ENCODE measurements at regions not wholly inside any gene's neighbourhood (a gene's known extent, or its start where the extent isn't known, plus 50 kb on each side); places are given as distances from the start of the nearest gene placed in this dataset.
"Not testable (repeated sequence)": the region's sequence is repeated elsewhere in the genome, so short reads cannot be mapped to it uniquely, and the experiment has no call there.

DNA sequence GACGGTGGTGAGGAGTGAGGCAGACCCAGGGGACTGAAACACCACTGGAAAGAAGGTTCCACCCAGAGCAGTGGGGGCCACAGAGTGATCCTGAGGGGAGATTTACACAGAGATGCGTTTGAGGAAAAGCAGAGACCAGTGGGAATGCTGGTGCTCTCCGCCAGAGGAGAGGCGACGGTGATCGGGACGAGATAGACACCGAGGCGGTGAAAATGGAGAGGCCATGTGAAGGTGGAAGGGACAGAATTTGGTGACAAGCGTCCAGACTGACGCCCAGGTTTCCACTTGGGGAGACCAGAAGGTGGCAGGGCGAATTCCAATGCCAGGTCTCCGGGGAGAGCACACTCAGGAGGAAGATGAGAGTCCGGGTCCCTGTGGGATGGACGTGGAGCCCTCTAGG, 374.8 kb downstream of the CNTNAP3B start:
- not testable (repeated sequence) for DNase-seq

DNA sequence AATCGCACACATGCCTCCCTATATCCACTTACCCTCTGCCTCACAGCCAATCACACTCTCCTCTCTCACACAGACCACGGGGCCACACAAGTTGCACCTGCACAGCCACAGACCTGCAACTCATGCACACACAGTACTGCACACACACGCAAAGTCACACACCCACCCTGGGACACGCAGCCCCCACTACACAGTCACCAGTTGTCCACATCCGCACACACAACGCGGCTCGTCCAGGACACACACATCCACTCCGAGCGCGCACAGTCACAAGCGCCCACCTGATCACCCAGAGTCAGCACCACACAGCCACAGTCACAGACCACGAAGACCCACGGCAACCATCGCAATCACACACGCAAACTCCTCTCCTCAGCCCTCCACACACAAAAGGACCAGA, 387.3 kb downstream of the CNTNAP3B start:
- DNase-seq = not testable (repeated sequence)

GRCh38 chr9:41741173-41741572, 388.1 kb downstream of the CNTNAP3B start:
- DNase-seq = not testable (repeated sequence)

DNA sequence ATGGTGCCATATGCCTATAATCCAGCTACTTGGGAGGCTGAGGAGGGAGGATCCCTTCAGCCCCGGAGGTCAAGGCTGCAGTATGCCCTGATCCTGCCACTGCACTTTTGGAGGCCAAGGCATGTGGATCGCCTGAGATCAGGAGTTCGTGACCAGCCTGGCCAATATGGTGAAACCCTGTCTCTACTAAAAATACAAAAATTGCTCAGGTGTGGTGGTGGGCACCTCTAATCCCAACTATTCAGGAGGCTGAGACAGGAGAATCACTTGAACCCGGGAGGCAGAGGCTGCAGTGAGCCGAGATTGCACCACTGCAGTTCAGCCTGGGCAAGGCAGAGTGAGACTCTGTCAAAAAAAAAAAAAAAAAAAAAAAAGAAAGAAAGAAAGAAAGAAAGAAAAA, 390.5 kb downstream of the CNTNAP3B start:
- not testable (repeated sequence) for DNase-seq

GRCh38 chr9:41699190-41699589, 430.0 kb downstream of the CNTNAP3B start:
- DNase-seq = not testable (repeated sequence)

GRCh38 chr9:41697080-41697479, 432.1 kb downstream of the CNTNAP3B start:
- not testable (repeated sequence) for DNase-seq

DNA sequence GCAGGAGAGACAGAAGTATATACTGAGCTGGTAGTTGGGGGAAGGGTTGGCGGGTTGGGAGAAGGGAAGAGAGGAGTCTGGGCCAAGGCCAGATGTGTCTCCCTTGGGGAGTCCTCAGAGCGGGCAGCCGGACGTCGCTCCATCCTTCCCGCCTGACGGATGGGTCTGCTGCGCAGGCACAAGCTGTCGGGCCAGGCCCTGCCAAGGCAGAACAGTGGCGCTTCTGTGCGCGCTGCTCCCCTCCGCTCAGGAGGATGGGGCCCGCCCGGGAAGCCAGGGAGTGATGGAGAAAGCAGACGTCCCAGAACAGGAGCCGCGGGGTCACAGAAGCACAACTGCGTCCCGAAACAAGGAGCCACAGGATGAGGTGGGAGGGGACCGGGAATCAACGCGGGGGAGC, 449.9 kb downstream of the CNTNAP3B start:
- not testable (repeated sequence) for DNase-seq

DNA sequence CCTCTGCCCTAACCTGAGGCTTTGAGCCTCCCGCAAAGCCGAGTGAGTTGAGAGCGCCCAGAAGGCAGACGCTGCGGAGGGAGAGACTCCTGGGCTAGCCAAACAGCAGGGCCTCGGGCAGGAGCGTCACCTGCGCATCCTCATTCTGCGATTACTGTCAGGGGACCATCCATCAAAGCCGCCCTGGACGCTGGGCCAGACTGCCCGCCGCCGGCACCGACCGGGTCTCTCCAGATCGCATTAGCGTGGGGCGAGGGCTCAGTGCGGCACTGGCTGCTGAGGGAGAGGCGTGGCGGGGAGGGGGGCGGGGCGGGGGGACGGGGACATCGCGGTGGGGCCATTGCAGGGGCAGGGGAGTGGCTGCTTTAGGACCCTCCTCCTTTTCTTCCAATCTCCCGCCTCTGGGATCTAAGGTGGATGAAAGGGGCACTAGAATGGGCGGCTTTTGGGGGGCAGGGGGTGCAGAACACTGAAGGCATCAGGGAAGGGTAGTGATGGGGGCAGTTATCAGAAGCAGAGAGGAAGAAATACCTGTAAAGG, 465.7 kb downstream of the CNTNAP3B start:
- not testable (repeated sequence) for DNase-seq

DNA sequence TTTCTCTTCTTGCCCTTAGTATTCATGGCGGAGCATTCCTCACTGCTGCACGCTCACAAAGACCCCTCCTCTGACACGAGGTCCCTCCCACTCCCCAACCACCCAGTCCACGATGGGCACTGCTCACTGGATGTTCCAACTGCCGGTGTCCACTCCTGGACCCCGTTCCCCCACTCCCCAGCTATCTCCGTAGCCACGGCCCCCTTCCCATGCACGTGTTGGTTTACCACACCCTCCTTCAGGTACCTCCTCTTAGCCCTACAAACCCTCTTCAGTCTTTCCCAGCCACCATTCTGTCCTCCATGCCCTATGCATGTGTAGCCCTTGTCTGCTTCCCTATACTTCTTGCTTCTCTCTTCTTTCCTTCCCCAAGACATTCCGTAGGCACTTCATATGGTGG, 469.6 kb upstream of the ZNG1F start:
- DNase-seq = not testable (repeated sequence)

- not testable (repeated sequence) for DNase-seq
Measured at GRCh38 chr9:41658116-41658515, 469.0 kb upstream of the ZNG1F start.

GRCh38 chr9:41657141-41657540, 468.0 kb upstream of the ZNG1F start:
- DNase-seq = not testable (repeated sequence)

- not testable (repeated sequence) for DNase-seq
Measured at GRCh38 chr9:41655071-41655554, 466.0 kb upstream of the ZNG1F start.

- DNase-seq = not testable (repeated sequence)
Measured at GRCh38 chr9:41654349-41654748, 465.2 kb upstream of the ZNG1F start.

DNA sequence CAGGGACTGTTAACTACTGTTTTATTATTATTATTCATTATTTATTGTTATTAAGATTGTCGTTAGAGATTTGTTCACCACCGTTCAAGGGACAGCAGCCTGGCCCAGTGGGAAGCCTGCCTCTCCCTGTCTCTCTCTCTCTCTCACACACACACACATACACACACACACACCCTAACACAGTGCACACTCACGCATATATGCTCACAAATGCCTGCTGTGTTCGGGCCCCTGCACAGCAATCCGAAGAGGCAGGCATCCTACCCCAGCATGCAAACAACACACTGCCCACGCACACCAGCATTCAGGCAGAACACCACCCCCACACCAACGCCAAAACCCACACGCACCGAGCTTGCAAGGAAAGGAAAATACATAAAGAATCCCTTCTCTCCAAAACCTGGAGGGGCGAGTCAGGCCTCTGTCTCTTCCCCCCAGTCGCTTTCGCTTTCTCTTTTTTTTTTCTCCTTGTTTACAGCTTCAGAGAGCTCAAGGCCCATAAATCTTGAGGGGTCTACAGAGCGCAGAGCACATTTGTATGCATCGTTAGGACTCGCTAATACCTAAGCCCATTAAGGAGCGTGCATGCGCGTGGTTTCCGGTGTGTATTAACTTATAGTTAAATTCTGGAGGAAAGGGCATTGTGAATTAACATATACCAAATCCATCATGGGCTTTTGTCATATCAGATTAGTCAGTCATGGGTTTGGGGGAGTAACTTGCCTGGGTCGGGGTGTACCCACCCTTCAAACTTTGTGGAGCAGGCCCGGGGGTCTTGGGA, 464.6 kb upstream of the ZNG1F start:
- not testable (repeated sequence) for DNase-seq

DNA sequence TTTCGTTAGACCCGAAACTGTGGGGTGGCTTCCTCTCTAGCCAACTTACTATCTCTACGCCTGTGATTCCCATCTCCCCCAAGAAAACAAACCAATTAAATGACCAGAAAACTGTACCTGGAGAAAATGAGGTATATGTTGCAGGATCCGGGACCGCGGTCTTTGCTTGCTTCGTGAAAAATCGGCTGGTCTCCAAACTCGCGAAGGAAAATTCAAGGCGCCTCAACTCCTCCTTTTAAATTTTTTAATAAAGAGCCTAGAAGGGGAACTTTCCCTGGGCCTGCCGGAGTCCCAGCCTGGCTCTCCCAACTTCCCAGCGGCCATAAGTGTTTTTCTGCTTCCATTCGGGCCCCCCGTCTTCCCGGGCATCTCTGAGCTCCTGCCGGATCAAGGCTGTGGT, 463.7 kb upstream of the ZNG1F start:
- not testable (repeated sequence) for DNase-seq

DNA sequence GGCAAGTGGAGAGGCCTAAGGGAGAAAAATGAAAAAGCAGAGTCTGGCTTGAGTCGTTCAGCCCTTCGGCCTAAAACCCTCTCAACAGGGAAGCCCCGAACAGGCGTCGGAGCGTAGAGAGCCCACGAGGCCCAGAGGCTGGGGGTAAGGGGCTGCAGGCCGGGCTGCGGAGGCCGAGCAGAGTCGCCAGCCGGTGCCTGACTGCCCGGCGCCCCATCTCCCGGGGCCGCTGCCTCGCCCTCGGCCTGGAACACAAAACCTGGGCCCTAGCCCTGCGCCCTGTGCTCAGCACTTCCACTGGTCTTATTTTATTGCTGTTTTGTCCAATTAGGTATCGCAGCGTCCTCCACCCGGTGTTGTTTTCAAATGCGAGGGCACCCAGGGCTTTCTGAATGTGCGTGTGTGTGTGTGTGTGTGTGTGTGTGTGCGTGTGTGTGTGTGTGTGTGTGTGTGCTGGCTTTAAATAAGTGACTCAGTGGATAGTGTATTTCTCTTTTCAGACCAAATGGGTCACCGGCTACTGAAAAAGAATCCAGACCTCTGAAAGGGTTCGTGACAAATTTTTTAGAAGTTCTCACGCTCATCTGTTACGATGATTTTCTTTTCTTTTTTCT, 463.1 kb upstream of the ZNG1F start:
- DNase-seq = not testable (repeated sequence)

- DNase-seq = not testable (repeated sequence)
Measured at GRCh38 chr9:41650086-41650485, 461.0 kb upstream of the ZNG1F start.

- not testable (repeated sequence) for DNase-seq
Measured at GRCh38 chr9:41648564-41648963, 459.4 kb upstream of the ZNG1F start.

GRCh38 chr9:41646246-41646645, 457.1 kb upstream of the ZNG1F start:
- DNase-seq = not testable (repeated sequence)

GRCh38 chr9:41643571-41644279, 454.6 kb upstream of the ZNG1F start:
- DNase-seq = peak in 1 of 2 experiments; percentile 56

- DNase-seq = not testable (repeated sequence)
Measured at GRCh38 chr9:41633726-41634125, 444.6 kb upstream of the ZNG1F start.

DNA sequence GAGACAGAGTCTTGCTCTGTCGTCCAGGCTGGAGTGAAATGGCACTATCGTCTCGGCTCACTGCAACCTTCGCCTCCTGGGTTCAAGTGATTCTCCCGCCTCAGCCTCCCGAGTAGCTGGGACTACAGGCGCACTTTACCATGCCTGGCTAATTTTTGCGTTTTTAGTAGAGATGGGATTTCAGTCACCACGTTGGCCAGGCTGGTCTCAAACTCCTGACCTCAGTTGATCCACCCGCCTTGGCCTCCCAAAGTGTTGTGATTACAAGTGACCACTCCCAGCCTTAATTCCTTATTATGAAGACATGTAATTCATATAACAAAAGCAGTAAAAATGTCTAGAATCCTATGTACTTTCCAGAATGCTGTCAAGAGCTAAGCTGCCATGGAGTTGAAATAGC, 434.5 kb upstream of the ZNG1F start:
- not testable (repeated sequence) for DNase-seq

GRCh38 chr9:41619254-41619653, 430.1 kb upstream of the ZNG1F start:
- not testable (repeated sequence) for DNase-seq
